PC-9 (cell line): ENCODE measurements at regions not wholly inside any gene's neighbourhood (a gene's known extent, or its start where the extent isn't known, plus 50 kb on each side); places are given as distances from the start of the nearest gene placed in this dataset.

Experiments
- BruUV-seq: library from RNA; stranded (reverse); fragments of 400-500 nt; replicated peaks from 2 replicates; lab custom pipeline; 2021; lab: Mats Ljungman, UMichigan
- CTCF ChIA-PET: fragments of 300-600 bp; sonication (Branson Sonifier 250); formaldehyde crosslinking; loops from one replicate; lab custom pipeline; 2022; ENCODE audit warnings: antibody characterized with exemption; lab: Charles Lee
- POLR2A ChIA-PET: fragments of 300-600 bp; sonication (Branson Sonifier 250); formaldehyde crosslinking; loops from one replicate; lab custom pipeline; 2022; ENCODE audit warnings: antibody characterized with exemption; ENCODE audit not compliant: unreplicated experiment; lab: Charles Lee
- DNase-seq, 2 experiments: peaks; one replicate each; pipeline versions ENCODE4 v3.0.0 to v3.0.0-alpha.2; 2015 to 2022; ENCODE audit warnings: mixed read lengths in 1 of 2
- H2AFZ ChIP-seq: fragments of 200-600 bp; sonication (generic); 2 replicates; pipeline ENCODE4 v1.8.1; 2017; ENCODE audit warnings: antibody characterized with exemption
- H3F3A ChIP-seq: fragments of 200-600 bp; sonication (generic); 2 replicates; pipeline ENCODE4 v1.8.1; 2017; ENCODE audit warnings: antibody characterized with exemption, mild to moderate bottlenecking, low read depth; ENCODE audit not compliant: insufficient read depth
- H3K27ac ChIP-seq: fragments of 200-600 bp; sonication (generic); 2 replicates; pipeline ENCODE4 v1.6.1; 2016; ENCODE audit warnings: mixed run types
- H3K27me3 ChIP-seq: fragments of 200-600 bp; sonication (generic); 2 replicates; pipeline ENCODE4 v1.6.1; 2016; ENCODE audit warnings: low read depth, mixed run types; ENCODE audit not compliant: insufficient read depth
- H3K36me3 ChIP-seq: fragments of 200-600 bp; sonication (generic); 2 replicates; pipeline ENCODE4 v1.6.1; 2016; ENCODE audit warnings: low read depth, mixed run types
- H3K4me1 ChIP-seq: fragments of 200-600 bp; sonication (generic); replicated peaks from 2 replicates; pipeline ENCODE4 v1.6.1; 2016; ENCODE audit warnings: mixed run types; ENCODE audit not compliant: insufficient read depth
- H3K4me2 ChIP-seq: fragments of 200-600 bp; sonication (generic); 2 replicates; pipeline ENCODE4 v1.6.1; 2017; ENCODE audit warnings: mixed run types
- H3K4me3 ChIP-seq: fragments of 200-600 bp; sonication (generic); 2 replicates; pipeline ENCODE4 v1.6.1; 2016; ENCODE audit warnings: mixed run types
- H3K79me2 ChIP-seq: fragments of 200-600 bp; sonication (generic); 2 replicates; pipeline ENCODE4 v1.6.1; 2017; ENCODE audit warnings: low read depth, mixed run types
- H3K9me2 ChIP-seq: fragments of 200-600 bp; sonication (generic); 2 replicates; pipeline ENCODE4 v1.8.1; 2017; ENCODE audit warnings: mild to moderate bottlenecking; ENCODE audit not compliant: insufficient read depth
- H3K9me3 ChIP-seq: fragments of 200-600 bp; sonication (generic); 2 replicates; pipeline ENCODE4 v1.8.1; 2016; ENCODE audit warnings: low read depth; ENCODE audit not compliant: insufficient read depth
- H4K20me1 ChIP-seq: fragments of 200-600 bp; sonication (generic); 2 replicates; pipeline ENCODE4 v1.8.1; 2017; ENCODE audit not compliant: insufficient read depth
- CTCF ChIP-seq: fragments of 200-600 bp; sonication (generic); conservative IDR thresholded peaks from 2 replicates; pipeline ENCODE4 v1.6.1; 2017; ENCODE audit warnings: mixed run types, antibody characterized with exemption, mild to moderate bottlenecking, moderate library complexity
- EZH2 ChIP-seq: fragments of 200-600 bp; sonication (generic); IDR thresholded peaks from 2 replicates; pipeline ENCODE4 v1.8.0; 2017; ENCODE audit warnings: antibody characterized with exemption, low read depth
- intact Hi-C: fragments of 100-400 bp; cut with micrococcal nuclease; formaldehyde crosslinking; loops from one replicate; pipeline ENCODE4 v1.10.0; 2022; ENCODE audit not compliant: unreplicated experiment

- intact Hi-C loops, result no loop called here
- H4K20me1 ChIP-seq, result no peaks in the 10 kb centered on the region
- no peaks in the 10 kb centered on the region for H3F3A ChIP-seq
- no peak for DNase-seq
- H3K27me3 ChIP-seq, result no peaks in the 10 kb centered on the region
- TF ChIP-seq EZH2, result no peak
- TF ChIP-seq CTCF, result peak; percentile 33; the same call in 1 of the 2 replicates
- H3K9me3 ChIP-seq, result no peaks in the 10 kb centered on the region
- ChIA-PET CTCF (no interaction called here), POLR2A (no interaction called here)
- no peak overlapping the region for H2AFZ ChIP-seq
- no peaks in the 10 kb centered on the region for H3K4me1 ChIP-seq
- no peak overlapping the region for H3K4me3 ChIP-seq
- no peak overlapping the region for H3K27ac ChIP-seq
- H3K36me3 ChIP-seq, result no peaks in the 10 kb centered on the region
- H3K79me2 ChIP-seq, result no peaks in the 10 kb centered on the region
- H3K4me2 ChIP-seq, result no peak overlapping the region
- no peaks in the 10 kb centered on the region for H3K9me2 ChIP-seq
- no TSS peak for BruUV-seq
These were observed 142.5 kb downstream of the CXXC4 start for GRCh38 chr4:104352211-104352610.

- H3K4me3 ChIP-seq, result no peak overlapping the region
- H2AFZ ChIP-seq, result no peak overlapping the region
- H3K36me3 ChIP-seq, result no peaks in the 10 kb centered on the region
- H3K79me2 ChIP-seq, result no peaks in the 10 kb centered on the region
- no peaks in the 10 kb centered on the region for H3F3A ChIP-seq
- no peaks in the 10 kb centered on the region for H3K27me3 ChIP-seq
- no peaks in the 10 kb centered on the region for H3K9me2 ChIP-seq
- no peaks in the 10 kb centered on the region for H3K9me3 ChIP-seq
- no peak for TF ChIP-seq CTCF
- no peak for TF ChIP-seq EZH2
- no peaks in the 10 kb centered on the region for H4K20me1 ChIP-seq
- ChIA-PET CTCF (no interaction called here), POLR2A (no interaction called here)
- H3K4me1 ChIP-seq, result no peaks in the 10 kb centered on the region
- H3K4me2 ChIP-seq, result no peak overlapping the region
- no peak for DNase-seq
- intact Hi-C loops, result no loop called here
- no peak overlapping the region for H3K27ac ChIP-seq
- no TSS peak for BruUV-seq
These were observed 143.0 kb downstream of the CXXC4 start for GRCh38 chr4:104351706-104352105.

GRCh38 chr4:104345598-104346242 is 149.0 kb downstream of the CXXC4 start:
- H3K79me2 ChIP-seq, result no peaks in the 10 kb centered on the region
- H2AFZ ChIP-seq, result no peak overlapping the region
- no peaks in the 10 kb centered on the region for H3K4me1 ChIP-seq
- intact Hi-C loops, result no loop called here
- BruUV-seq, result no TSS peak
- no peaks in the 10 kb centered on the region for H3K9me3 ChIP-seq
- no peaks in the 10 kb centered on the region for H4K20me1 ChIP-seq
- H3K9me2 ChIP-seq, result no peaks in the 10 kb centered on the region
- no peaks in the 10 kb centered on the region for H3K27me3 ChIP-seq
- H3K27ac ChIP-seq, result no peak overlapping the region
- no peak overlapping the region for H3K4me3 ChIP-seq
- TF ChIP-seq EZH2 (no peak), CTCF (no peak)
- no peaks in the 10 kb centered on the region for H3K36me3 ChIP-seq
- DNase-seq, result no peak
- no peak overlapping the region for H3K4me2 ChIP-seq
- H3F3A ChIP-seq, result no peaks in the 10 kb centered on the region
- CTCF ChIA-PET, result no interaction called here
- POLR2A ChIA-PET, result no interaction called here
